HFF-Myc (cell line): ENCODE measurements at regions not wholly inside any gene's neighbourhood (a gene's known extent, or its start where the extent isn't known, plus 50 kb on each side); places are given as distances from the start of the nearest gene placed in this dataset.
"Not testable (repeated sequence)": the region's sequence is repeated elsewhere in the genome, so short reads cannot be mapped to it uniquely, and the experiment has no call there.

Experiments
- DNase-seq: peaks from one replicate; pipeline ENCODE4 v3.0.0-alpha.2; 2011; ENCODE audit warnings: low read depth; ENCODE audit errors: extremely low read depth
- H3K4me3 ChIP-seq: replicated peaks from 2 replicates; pipeline ENCODE4 v1.5.1; 2011; ENCODE audit warnings: low read depth, mild to moderate bottlenecking, control low read depth, low read length
- CTCF ChIP-seq: IDR thresholded peaks from 2 replicates; pipeline ENCODE4 v1.5.1; 2012; ENCODE audit warnings: mild to moderate bottlenecking, low read depth, low read length, control low read depth; ENCODE audit errors: missing control alignments

- TF ChIP-seq CTCF, result no peak
- no peak overlapping the region for H3K4me3 ChIP-seq
- DNase-seq, result no peak
Observed at GRCh38 chr2:7866104-7866503, 815.8 kb upstream of the ID2 start.

- TF ChIP-seq CTCF, result no peak
- no peak overlapping the region for H3K4me3 ChIP-seq
- no peak for DNase-seq
Observed at GRCh38 chr2:7866825-7867224, 815.0 kb upstream of the ID2 start.

GRCh38 chr2:7867867-7868266, 814.0 kb upstream of the ID2 start:
- no peak for TF ChIP-seq CTCF
- DNase-seq, result no peak
- H3K4me3 ChIP-seq, result no peak overlapping the region

GRCh38 chr2:7868836-7869235, 813.0 kb upstream of the ID2 start:
- H3K4me3 ChIP-seq, result no peak overlapping the region
- no peak for DNase-seq
- TF ChIP-seq CTCF, result no peak

GRCh38 chr2:7876445-7876844, 805.4 kb upstream of the ID2 start:
- not testable (repeated sequence) for H3K4me3 ChIP-seq, DNase-seq

- H3K4me3 ChIP-seq, result not testable (repeated sequence)
Observed at GRCh38 chr2:7878266-7878665, 803.6 kb upstream of the ID2 start.

GRCh38 chr2:7878786-7879482, 802.9 kb upstream of the ID2 start:
- no peak for TF ChIP-seq CTCF
- no peak overlapping the region for H3K4me3 ChIP-seq
- no peak for DNase-seq

More at GRCh38 chr2:7878266-7878665, 803.6 kb upstream of the ID2 start:
- not testable (repeated sequence) for DNase-seq

GRCh38 chr2:7879483-7879835, 802.4 kb upstream of the ID2 start:
- H3K4me3 ChIP-seq, result no peak overlapping the region
- DNase-seq, result no peak
- no peak for TF ChIP-seq CTCF
